NCI-H2171 treated with DMSO at 0.1 percent for 48 hours (cell line): ENCODE measurements at regions not wholly inside any gene's neighbourhood (a gene's known extent, or its start where the extent isn't known, plus 50 kb on each side); places are given as distances from the start of the nearest gene placed in this dataset.

Experiments used
- DNase-seq: peaks from one replicate; lab custom pipeline; 2025; lab: John Stamatoyannopoulos, UW

DNA sequence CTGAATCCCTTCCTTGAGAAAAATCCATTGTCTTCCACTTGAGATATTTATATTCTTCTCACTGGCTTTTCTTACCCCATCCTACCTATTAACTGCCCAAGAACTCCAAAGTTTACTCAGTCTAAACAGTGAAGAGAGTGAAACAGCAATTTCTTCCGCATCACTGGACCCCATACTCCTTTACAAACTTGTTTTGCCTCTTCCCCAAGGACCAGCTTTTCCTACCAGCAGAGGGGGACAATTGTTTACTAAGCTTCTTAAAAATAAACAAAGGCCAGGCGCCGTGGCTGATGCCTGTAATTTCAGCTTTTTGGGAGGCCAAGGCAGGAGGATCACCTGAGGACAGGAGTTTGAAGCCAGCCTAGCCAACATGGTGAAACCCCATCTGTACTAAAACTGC lies 52.0 kb downstream of the LRATD1 start:
- no peak for DNase-seq

DNA sequence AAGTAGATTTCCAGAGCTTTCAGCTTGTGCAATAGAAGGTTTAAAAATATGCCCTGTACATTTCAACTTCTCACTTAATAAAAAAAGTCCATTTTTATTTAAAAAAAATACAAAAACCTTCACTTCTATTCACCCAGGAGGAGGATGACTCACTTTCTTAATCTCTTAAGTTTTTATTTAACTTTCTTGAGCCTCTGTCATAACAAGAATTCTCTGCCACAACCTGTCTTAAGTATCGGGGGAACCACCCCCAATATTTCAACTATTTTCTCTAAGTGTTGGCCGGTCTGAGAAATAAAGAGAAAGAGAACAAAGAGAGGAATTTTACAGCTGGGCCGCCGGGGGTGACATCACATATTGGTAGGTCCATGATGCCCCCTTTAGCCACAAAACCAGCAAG lies 58.4 kb downstream of the LRATD1 start:
- no peak for DNase-seq

DNA sequence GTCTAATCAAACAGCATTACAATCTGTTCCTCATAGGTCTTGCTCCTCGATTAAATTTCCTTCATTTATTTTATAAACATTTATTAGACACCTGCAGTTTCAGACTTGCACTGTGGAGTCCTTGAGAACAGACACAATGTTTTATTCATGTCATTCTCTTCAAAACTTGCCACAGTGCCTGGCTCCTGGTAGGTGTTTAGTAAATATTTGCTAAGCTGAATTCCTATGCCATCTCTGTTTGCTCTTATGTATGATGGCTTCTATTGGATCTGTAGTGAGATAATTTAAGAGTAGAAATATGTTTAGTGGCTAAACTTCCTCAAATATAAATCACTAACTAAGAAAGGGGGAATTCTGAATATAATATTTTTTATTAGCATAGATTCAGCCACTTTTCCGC lies 61.4 kb downstream of the LRATD1 start:
- no peak for DNase-seq

DNA sequence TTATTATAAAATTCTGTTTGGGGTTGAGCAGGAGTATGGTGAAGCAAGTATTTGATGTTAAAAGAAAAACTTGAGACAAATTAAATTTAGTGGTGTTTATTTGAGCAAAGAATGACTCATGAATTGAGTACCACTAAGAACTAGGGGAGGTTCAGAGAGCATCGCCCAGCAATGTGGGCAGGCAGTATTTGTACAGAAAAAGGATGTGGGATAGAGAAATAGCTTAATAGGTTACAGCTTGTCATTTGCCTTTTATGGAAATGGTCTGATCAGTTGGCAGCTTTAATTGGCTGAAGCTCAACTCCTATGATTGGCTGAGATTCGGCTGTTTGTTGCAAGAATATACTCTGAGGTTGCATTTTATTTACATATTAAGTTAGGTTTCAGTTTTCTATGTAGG lies 68.2 kb downstream of the LRATD1 start:
- no peak for DNase-seq

DNA sequence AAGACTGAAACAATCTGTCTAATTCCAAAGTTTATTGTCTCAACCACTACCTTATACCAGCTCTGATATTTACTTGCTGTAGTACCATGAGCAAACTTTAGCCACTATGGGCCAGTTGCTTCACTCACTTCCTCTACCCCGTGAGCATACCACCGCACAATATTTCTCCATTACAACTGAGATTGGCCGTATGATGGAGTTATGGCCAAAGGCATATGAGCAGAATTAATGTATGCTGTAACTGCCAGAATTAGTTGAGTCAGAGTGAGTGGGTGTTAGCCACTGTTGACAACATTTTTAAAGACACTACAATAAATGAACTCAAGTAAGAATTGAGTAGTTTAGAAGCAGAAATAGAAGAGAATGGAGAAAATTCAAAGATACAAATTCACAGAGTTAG lies 69.7 kb downstream of the LRATD1 start:
- no peak for DNase-seq

DNA sequence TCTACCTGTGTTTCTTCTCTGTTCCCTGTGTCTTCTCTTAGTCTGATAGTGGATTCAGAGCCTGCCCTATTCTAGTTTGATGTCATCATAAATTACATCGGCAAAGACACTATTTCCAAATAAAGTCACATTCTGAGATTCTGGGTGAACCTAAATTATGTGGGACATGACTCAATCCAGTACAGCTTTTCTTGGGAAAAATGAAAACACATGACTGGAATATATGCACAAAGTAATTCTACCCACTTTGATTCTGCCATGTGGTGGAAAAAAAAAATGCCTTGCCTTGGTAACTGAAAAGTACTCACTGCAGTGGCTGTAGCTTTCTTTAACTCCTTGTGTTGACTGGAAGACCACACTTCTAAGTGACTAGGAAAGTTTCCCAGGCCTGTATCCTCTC lies 73.7 kb downstream of the LRATD1 start:
- DNase-seq, result no peak

DNA sequence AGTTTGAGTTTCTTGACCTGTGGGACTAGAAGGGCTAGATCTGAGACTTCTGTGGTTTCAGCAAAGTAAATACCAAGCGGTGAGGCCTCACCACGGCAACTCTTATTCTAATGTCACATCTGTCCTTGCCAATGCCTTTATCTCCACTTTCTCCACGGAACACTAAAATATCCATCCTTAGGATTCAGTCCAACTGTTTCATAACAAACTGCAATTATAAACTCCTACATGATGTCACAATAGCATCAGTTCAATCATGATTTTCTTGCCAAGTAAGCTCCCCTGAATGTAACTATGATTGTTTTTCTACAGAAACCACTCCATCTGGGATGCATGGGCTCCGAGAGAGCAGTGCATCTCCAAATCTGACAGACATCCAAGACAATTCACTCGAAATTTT lies 79.6 kb downstream of the LRATD1 start:
- DNase-seq, result no peak

DNA sequence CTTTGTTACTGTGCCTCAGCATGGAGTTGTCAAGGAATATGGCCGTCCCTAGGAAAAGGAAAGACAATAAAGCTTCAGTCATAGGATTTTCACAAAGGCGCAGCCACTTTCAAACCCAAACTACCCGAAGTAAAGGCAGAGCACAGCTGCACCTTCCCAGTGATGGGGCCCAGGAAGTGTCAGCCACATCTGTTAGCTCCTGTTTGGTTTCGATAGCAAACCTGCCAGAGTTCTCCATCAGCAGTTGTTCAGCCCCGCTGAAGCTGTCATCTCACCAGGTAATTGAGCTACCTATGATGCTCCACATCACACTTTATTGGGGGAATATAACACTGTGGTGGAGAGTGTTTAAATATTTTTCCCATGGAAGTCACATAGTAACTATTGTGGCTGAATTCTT lies 80.7 kb downstream of the LRATD1 start:
- peak; percentile 18 for DNase-seq

DNA sequence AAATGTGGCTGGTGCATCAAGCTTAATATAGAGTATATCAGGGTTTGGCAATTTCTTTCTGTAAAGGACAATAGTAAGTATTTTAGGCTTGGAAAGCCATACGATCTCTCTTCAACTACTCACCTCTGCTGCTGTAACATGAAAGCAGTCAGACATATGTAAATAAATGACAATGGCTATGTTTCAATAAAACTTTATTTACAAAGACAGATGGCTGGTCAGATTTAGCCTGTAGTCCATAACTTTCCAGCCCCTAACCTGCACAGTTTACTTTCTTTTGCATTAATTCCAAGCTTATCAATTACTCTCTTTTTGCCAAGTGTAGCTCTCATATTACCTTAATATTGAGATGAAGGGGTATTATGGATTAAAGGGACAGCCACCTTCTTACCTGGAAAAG lies 83.1 kb downstream of the LRATD1 start:
- DNase-seq, result no peak

DNA sequence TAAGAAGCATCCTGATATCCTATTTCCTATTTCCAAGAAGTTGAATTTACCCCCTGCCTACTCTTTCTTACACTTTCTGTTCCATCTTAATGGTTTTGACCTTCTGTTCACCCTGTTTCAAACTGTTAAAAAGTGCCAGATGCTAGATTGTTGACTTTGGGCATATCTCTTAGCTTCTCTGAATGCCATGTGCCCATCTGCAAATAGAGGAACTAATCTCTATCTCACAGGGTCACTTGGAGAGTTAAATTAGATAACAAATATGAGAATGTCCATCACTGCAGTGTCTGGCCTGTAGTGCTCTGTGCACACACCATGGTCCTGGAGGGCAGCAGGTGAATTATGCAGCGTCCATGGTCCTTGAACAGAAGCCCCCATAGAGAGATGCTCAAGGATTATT lies 83.8 kb downstream of the LRATD1 start:
- DNase-seq, result peak; percentile 71

DNA sequence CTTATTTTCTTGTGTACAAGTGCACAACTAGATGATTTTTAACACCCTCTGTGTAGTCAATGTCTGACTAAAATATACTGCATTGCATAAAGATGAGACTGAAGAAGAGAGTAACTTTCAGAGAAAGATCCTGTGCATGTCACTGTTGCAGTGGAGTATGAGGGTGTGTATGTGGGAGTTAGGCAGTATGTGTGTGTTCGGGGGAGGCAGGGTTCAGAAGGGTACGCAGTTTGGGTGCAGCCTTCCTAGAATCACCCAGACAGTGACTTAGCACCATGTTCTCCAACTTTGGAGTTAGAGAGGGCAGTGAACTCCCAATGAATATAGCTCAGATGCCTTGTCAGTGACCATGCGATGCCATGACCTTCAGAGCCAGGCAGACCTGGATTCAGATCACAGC lies 84.6 kb downstream of the LRATD1 start:
- no peak for DNase-seq

DNA sequence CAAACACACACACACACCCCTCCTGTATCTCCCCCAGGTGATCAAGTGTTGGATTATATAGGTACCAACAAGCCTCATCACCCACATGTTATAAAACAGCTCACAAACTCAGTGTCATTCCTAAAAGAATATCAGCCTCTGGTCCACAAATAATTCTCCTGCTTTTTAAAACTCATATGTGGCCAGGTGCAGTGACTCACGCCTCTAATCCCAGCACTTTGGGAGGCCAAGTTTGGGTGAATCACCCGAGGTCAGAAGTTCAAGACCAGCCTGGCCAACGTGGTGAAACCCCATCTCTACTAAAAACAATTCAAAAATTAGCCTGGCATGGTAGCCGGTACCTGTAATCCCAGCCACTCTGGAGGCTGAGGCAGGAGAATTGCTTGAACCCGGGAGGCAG lies 87.8 kb downstream of the LRATD1 start:
- DNase-seq, result no peak

DNA sequence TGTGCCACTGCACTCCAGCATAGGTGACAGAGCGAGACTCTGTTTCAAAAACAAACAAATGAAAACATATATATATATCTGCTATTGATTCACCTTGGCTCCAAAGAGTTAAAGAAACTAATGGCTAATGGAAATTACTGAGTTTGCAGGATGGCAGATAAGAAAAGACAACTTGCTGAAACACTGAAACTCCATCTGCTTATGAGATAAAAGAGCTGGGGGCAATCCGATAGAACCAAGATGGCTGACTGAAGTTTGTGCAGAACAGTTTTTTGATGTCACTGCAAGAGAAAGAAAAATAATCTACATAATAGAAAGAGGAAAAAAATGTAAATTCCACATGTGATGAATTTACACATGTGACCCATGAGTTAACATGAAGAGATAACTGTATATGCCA lies 88.2 kb downstream of the LRATD1 start:
- DNase-seq, result no peak

DNA sequence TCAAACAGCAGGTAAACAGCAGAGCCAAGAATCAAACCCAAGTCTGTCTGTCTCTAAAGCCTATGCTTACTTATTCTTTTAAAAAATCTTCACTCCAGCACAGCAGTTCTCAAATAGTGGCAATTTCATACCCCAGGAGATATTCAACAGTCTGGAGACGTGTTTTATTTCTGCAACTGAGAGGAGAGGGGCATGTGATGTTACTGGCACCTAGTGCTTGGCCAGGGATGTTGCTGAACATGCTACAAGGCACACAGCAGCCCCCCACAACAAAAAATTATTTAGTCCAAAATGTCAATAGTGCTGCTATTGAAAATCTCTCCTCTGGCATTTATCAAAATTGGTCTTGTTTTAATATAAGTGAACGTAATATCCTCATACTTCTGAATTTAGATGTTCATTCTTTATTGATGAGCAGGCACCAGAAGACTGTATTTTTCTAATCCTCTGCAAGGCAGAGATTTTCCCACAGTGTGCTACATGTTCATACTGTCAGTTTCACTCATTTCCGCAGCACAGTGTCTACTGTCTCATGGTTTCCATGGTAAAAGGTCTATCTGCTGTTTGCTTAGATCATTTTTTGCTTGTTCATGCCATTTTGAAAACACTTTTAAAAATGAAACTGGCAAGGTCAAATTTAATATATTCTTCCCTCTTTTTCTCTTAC lies 90.5 kb downstream of the LRATD1 start:
- no peak for DNase-seq

DNA sequence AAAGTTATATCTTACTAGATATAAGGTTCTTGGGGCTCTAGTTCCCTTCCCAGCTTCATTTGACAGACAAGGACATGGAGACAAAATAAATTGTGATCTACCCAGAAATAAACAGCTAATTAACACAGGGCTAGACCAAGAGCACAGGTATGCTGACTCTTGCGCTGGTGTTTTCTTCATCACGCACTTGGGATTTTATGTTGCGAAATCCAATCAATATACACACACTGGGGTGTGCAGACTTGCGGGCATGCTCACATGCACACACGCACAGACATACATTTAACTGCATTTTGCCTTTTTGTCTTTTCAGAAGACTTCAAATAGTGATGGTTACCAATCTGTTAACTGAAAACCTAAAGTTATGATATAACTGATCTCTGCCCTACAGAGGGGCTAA lies 91.2 kb downstream of the LRATD1 start:
- DNase-seq, result no peak

DNA sequence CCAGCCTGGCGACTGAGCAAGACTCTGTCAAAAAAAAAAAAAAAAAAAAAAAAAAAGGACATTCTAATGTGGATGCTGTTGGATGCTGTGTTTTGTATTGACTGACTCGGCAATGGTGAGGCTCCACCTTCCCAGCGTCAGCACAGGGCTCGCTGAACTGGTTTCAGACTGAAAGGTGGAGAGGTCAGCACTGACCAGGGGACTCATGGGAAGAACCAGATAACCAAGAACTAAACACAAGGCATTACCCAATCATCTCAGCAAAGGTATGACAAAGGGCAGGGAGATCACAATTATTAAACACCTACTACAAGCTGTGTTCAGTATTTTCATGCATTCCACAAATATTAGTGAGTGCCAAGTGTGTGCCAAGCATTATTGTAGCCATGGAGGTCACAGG lies 103.2 kb downstream of the LRATD1 start:
- no peak for DNase-seq

DNA sequence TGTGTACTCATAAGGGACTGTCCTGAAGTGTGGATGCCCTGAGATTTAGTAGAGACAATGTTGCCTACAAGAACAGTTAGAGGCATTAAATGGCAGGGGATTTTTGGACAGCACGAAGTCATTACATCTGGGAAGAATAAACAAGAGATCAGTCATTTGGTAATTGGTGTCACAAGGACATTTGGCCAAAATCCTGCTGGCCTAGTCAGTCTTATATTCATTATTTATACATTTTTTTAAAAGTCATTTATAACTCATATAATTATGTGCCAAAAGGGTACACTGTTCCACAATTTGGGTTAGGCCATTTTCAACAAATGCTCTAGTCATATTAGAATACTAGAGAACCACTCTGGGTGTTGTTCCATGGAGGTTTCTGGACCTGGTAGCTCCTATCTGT lies 104.7 kb downstream of the LRATD1 start:
- no peak for DNase-seq

DNA sequence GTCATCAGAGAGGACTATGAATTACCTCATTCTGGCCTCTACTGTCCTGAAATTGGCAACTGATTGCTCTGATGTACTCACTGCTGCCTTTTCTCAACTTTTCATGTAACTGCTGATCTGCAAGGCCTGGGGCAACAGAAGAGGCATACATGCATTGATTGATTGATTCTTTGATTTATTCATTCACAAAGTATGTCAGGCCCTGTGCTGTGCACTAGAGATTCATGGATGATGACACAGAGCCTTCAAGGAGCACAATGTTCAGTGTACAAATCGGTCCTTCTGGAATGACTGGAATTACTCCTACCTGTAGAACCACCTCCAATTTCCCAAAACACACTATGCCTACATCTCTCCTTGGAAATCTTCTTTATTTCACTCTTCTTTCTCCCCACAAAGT lies 111.3 kb downstream of the LRATD1 start:
- no peak for DNase-seq

DNA sequence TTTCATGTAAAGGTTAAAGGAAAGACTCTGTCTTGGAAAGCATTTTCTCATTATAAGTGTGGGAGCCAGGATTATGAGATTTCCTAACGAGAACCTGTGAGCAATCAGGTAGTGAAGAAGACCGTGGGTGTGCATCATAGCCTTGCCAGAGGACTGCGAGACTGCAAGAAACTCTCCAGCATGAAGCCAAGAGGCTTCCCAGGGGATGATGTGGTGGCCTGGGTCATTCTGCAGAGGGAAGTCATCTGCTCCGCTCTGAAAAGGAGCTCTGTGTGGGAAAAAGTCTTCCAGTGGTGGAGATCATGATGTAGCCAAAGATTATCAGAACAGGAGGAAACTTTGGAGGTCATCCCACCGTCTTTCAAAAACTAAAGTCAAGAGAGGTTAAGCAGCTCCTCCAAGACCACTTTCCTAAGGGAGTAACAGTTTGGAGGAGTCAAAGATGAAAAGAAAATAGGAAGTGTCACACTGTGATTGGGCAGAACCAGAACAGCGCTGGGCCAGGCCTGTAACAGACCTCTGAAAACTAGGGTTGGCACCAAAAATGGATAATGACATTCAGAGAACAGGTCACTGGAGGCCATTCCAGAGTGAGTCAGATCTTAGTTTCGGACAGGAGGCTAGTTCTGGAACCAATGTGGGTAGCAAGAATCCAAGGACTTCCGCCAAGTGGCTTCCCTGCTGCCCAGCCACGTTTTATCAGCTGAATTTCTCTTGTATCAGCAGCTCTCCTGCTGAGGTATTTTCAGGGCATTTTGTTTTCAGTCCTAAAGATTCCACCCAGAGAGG lies 113.0 kb downstream of the LRATD1 start:
- DNase-seq, result no peak

DNA sequence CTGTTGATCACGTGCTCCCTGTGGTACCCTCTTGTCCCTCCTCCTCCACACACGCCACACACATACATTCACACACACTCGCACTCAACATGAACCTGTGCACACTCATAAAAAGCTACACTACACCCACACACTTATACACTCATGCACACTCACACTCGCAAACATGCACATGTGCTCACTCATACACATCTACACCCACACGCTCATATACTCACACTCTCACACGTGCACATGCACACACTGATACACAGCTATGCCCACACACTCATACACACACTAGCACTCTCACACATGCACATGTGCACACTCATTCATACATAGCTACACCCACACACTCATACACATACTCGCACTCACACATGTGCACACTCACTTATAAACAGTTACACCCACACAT lies 113.6 kb downstream of the LRATD1 start:
- DNase-seq, result no peak

DNA sequence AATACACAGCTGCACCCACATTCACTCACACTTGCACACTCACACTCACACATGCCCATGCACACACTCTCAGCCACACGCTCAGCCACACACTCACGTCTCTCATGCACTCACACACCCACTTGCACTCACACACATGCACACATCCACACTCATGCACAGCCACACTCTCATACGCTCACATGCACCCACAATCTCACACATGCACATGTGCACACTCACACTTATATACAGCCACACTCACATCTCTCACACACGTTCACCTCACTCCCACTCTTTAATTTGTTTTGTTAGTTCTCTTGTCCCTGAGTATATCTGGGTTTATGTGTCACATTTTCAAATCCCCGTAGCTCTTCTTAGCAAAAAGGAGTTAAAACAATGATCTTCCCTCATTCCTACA lies 114.9 kb downstream of the LRATD1 start:
- DNase-seq, result no peak

DNA sequence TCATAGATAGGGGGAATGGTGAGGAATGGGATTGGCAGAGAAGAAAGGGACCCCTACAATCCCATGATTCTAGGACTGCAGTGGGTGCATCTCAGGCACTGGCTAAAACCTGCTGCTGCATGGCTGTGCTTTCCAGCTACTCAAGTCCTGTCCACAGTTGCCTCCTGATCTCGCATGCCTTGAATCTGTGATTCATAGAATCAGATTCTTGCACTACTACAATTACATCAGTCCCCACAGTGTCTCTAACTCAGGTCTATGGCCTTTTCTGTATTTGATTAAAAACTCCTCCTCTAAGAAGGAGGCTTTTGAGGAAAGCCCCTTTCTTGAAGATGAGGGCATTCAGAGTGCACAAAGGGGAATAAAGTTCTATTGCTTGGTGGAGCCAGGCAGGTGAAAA lies 117.4 kb downstream of the LRATD1 start:
- no peak for DNase-seq

DNA sequence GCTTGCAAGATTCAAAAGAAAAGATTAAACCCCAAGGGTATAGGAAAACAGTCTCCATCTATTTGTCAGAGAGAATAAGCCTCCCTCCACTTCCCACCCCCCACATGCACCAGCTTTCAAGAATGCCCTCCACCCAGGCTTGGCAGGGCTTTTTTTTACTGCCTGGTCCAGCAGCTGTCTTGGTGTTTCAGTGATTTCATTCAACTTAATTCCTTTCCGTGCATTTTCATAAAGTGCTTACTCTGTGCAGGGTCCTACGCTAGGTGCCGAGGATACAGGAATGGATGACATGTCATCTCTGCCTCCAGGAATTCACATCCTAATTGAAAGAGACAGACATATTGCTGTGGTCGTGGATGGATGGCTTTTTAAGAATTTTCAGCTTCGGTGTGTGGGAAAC lies 117.9 kb downstream of the LRATD1 start:
- DNase-seq, result no peak

DNA sequence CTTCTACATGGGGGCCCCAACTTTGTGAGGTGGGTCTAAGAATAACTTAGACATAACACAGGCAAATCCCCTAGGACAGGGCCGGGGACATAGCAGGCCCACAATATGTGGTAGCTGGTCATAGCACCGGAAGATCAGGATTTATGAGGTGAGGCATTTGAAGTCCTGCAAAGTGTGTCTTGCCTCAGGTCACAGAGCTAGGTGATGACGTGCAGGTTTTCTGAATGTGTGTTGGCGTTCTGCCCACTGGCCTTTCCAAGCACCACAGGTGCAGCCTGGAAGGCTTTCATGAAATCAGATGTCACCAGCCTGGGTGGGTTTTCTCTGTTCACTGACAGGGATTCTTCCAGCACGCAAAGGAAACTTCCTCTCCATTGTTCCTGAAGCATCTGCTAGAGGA lies 119.1 kb downstream of the LRATD1 start:
- DNase-seq, result no peak
